ENCODE measurements at regions not wholly inside any gene's neighbourhood (a gene's known extent, or its start where the extent isn't known, plus 50 kb on each side); places are given as distances from the start of the nearest gene placed in this dataset.

GRCh38 chr9:80359291-80359690 lies 787.5 kb downstream of the TLE4 start:
- Histone ChIP-seq H3K9me3 (no peaks in the 10 kb centered on the region), H3K4me1 (no peaks in the 10 kb centered on the region), H3K9ac (ENCODE audit: low read depth in 2 of 2, low read length in 2 of 2) (no peak overlapping the region), H3K36me3 (no peaks in the 10 kb centered on the region), H3K27ac (no peak overlapping the region), H3K4me3 (no peak overlapping the region), H3K27me3 (no peaks in the 10 kb centered on the region)
- intact Hi-C loops (cut with DNase I) = no loop called here
- no peak for TF ChIP-seq CTCF (IDR thresholded peaks at IDR 0.05)
- no peak for DNase-seq

- Histone ChIP-seq H3K36me3 (no peaks in the 10 kb centered on the region), H3K27me3 (no peaks in the 10 kb centered on the region), H3K4me3 (no peak overlapping the region), H3K27ac (no peak overlapping the region), H3K4me1 (no peaks in the 10 kb centered on the region), H3K9ac (ENCODE audit: low read depth in 2 of 2, low read length in 2 of 2) (no peak overlapping the region), H3K9me3 (no peaks in the 10 kb centered on the region)
- intact Hi-C loops (cut with DNase I) = no loop called here
- no peak for DNase-seq
- TF ChIP-seq CTCF (IDR thresholded peaks at IDR 0.05) = no peak
Measured at GRCh38 chr9:80352967-80353366, 781.2 kb downstream of the TLE4 start.

- intact Hi-C loops (cut with DNase I) = no loop called here
- no peak for TF ChIP-seq CTCF (IDR thresholded peaks at IDR 0.05)
Measured at GRCh38 chr9:80351612-80352011, 779.8 kb downstream of the TLE4 start.

GRCh38 chr9:80326105-80326504 lies 754.3 kb downstream of the TLE4 start:
- Histone ChIP-seq H3K36me3 (no peaks in the 10 kb centered on the region), H3K4me1 (no peaks in the 10 kb centered on the region), H3K9ac (ENCODE audit: low read depth in 2 of 2, low read length in 2 of 2) (no peak overlapping the region), H3K27me3 (no peaks in the 10 kb centered on the region), H3K9me3 (no peaks in the 10 kb centered on the region), H3K4me3 (no peak overlapping the region), H3K27ac (no peak overlapping the region)
- no peak for TF ChIP-seq CTCF (IDR thresholded peaks at IDR 0.05)
- no peak for DNase-seq
- intact Hi-C loops (cut with DNase I) = no loop called here

More at GRCh38 chr9:80351612-80352011, 779.8 kb downstream of the TLE4 start:
- Histone ChIP-seq H3K4me1 (no peaks in the 10 kb centered on the region), H3K27me3 (no peaks in the 10 kb centered on the region), H3K4me3 (no peak overlapping the region), H3K9ac (ENCODE audit: low read depth in 2 of 2, low read length in 2 of 2) (no peak overlapping the region), H3K9me3 (no peaks in the 10 kb centered on the region), H3K36me3 (no peaks in the 10 kb centered on the region), H3K27ac (no peak overlapping the region)
- DNase-seq = no peak

- no peak for DNase-seq
- intact Hi-C loops (cut with DNase I) = no loop called here
- no peak overlapping the region for H3K9ac ChIP-seq (ENCODE audit: low read depth in 2 of 2, low read length in 2 of 2)
Measured at GRCh38 chr9:80320916-80321315, 749.2 kb downstream of the TLE4 start.

More at GRCh38 chr9:80320916-80321315, 749.2 kb downstream of the TLE4 start:
- Histone ChIP-seq H3K4me1 (no peaks in the 10 kb centered on the region), H3K9me3 (no peaks in the 10 kb centered on the region), H3K4me3 (no peak overlapping the region), H3K36me3 (no peaks in the 10 kb centered on the region), H3K27me3 (no peaks in the 10 kb centered on the region), H3K27ac (no peak overlapping the region)
- TF ChIP-seq CTCF (IDR thresholded peaks at IDR 0.05) = no peak
